ENCODE measurements at regions not wholly inside any gene's neighbourhood (a gene's known extent, or its start where the extent isn't known, plus 50 kb on each side); places are given as distances from the start of the nearest gene placed in this dataset.

DNA sequence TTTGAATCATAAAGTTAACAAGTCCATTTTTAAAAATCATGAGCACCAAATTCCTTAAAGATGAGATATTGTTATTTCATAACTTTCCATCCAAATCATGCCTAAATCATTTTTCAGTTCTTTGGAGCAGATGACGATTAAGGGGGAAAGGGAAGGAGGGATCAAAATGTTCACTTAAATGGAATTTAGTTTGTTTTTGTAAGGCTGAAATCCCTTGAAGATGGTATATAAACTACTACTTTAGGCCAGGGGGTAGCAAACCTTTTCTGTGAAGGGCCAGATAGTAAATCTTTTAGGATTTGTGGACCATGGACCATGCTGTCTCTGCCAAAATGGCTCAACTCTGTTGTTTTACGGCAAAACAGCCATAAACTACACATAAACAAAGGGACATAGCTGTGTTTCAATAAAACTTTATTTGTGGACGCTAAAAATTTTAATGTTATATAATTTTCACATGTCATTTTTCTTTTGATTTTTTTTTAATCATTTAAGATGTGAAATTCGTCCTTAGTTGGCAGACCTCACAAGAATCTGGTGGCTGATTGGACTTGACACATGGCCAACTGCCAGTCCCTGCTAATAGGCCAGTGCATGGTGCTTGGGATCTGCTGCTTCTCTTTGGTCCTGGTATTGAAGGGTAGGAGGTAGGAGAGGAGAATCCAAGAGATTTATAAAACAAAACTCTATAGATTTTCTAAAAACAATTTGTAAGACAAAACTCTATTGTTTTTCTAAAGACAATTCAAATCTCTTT, 52.0 kb upstream of the RTN4 start:
- H3K4me3 ChIP-seq, result no peak overlapping the region
- peak overlapping the region; percentile 72 to 90 for H3K27ac ChIP-seq
- TF ChIP-seq, protein P1, sequence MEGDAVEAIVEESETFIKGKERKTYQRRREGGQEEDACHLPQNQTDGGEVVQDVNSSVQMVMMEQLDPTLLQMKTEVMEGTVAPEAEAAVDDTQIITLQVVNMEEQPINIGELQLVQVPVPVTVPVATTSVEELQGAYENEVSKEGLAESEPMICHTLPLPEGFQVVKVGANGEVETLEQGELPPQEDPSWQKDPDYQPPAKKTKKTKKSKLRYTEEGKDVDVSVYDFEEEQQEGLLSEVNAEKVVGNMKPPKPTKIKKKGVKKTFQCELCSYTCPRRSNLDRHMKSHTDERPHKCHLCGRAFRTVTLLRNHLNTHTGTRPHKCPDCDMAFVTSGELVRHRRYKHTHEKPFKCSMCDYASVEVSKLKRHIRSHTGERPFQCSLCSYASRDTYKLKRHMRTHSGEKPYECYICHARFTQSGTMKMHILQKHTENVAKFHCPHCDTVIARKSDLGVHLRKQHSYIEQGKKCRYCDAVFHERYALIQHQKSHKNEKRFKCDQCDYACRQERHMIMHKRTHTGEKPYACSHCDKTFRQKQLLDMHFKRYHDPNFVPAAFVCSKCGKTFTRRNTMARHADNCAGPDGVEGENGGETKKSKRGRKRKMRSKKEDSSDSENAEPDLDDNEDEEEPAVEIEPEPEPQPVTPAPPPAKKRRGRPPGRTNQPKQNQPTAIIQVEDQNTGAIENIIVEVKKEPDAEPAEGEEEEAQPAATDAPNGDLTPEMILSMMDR (IDR thresholded peaks at IDR 0.05), result no peak
- no peak for DNase-seq (ENCODE audit: low spot score)

DNA sequence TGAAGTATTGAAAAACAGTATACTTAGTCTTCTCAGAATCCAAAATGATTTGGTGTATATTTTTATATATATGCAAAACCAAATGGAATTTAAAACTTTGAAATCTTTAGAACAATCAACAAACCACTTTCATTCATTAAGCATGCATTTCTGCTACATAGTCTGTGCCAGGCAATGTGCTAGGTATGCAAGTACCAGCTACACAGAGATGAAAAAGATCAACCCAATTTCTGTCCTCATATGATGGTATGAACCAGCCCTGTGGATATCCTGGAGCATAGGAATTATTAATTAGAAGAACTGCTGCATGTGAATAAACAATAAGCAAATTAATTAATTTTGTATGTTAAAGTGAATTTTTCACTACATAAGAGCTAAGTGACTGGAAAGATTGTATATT, 51.2 kb upstream of the RTN4 start:
- H3K4me3 ChIP-seq, result no peak overlapping the region
- TF ChIP-seq, protein P1 (IDR thresholded peaks at IDR 0.05), result no peak
- peak overlapping the region; percentile 72 to 90 for H3K27ac ChIP-seq
- DNase-seq (ENCODE audit: low spot score), result no peak

DNA sequence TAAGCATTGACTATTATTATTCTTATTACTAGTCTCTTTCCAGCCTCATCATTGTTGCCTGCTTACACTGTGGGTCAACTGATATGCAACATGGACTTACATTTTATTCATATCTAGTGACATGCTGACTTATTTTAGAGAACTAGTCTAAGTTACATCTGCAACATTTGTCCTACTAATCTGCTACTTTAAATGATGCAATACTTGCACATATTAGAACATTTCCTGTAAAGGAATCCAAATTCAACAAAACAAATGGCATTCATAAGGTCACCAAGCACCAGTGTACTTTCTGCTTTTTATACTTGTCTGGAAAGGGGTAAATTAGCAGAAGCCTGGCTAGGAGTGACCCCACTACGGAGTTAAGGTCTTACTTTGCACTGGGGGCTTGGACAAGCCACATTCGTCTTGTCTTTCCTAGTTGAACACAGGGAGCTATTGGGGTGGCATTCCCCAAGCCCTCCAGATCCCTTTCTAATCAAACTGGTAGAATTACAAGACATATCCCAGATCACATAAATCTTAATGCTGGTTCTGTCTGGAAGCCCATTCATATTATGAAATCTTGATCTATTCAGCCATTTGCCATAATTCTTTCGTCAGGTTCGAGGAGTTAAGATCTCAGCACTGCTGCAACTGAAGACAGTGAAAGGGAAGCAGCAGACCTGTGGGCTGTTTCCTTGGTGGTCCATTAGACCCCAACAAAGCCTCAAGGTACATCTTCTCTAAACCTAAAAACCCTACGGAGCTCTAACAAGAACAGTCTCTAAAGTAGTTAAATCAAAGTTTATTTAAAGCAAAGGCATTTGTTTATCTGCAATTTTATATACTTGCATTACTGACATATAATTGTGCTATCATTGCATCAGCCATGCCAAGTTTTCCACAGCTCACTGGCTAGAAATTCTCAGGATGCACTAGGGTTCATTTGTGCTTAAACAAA, 49.9 kb upstream of the RTN4 start:
- no peak for DNase-seq (ENCODE audit: low spot score)
- peak overlapping the region; percentile 72 to 94 for H3K27ac ChIP-seq
- TF ChIP-seq, protein P1 (IDR thresholded peaks at IDR 0.05), result no peak
- peak overlapping the region; percentile 46 for H3K4me3 ChIP-seq

All from coronary artery (tissue), 2 donors.